K562 (cell line): ENCODE measurements at regions not wholly inside any gene's neighbourhood (a gene's known extent, or its start where the extent isn't known, plus 50 kb on each side); places are given as distances from the start of the nearest gene placed in this dataset.

Experiments used
- DDX20 ChIP-seq: fragments of 450-650 bp; IDR thresholded peaks from 2 replicates; pipeline ENCODE4 v1.6.1; 2016; ENCODE audit warnings: missing genetic modification characterization, low read depth, mild to moderate bottlenecking, missing compliant biosample characterization, moderate library complexity
- MEF2D ChIP-seq: conservative IDR thresholded peaks from 2 replicates; pipeline ENCODE4 v1.6.1; 2016; ENCODE audit warnings: low read depth, missing genetic modification characterization, missing compliant biosample characterization
- PCBP2 ChIP-seq: fragments of 200-400 bp; formaldehyde crosslinking; IDR thresholded peaks from 2 replicates; pipeline ENCODE4 v1.6.1; 2018; ENCODE audit warnings: low read length, low read depth, mild to moderate bottlenecking, moderate library complexity; ENCODE audit not compliant: poor library complexity, severe bottlenecking
- ZBTB17 ChIP-seq: fragments of 450-650 bp; formaldehyde crosslinking; IDR thresholded peaks from 2 replicates; pipeline ENCODE4 v1.4.0; 2020; ENCODE audit warnings: mild to moderate bottlenecking
- ZZZ3 ChIP-seq: fragments of 450-650 bp; IDR thresholded peaks from 2 replicates; pipeline ENCODE4 v1.6.1; 2016; ENCODE audit warnings: antibody characterized with exemption, mild to moderate bottlenecking, moderate library complexity

DNA sequence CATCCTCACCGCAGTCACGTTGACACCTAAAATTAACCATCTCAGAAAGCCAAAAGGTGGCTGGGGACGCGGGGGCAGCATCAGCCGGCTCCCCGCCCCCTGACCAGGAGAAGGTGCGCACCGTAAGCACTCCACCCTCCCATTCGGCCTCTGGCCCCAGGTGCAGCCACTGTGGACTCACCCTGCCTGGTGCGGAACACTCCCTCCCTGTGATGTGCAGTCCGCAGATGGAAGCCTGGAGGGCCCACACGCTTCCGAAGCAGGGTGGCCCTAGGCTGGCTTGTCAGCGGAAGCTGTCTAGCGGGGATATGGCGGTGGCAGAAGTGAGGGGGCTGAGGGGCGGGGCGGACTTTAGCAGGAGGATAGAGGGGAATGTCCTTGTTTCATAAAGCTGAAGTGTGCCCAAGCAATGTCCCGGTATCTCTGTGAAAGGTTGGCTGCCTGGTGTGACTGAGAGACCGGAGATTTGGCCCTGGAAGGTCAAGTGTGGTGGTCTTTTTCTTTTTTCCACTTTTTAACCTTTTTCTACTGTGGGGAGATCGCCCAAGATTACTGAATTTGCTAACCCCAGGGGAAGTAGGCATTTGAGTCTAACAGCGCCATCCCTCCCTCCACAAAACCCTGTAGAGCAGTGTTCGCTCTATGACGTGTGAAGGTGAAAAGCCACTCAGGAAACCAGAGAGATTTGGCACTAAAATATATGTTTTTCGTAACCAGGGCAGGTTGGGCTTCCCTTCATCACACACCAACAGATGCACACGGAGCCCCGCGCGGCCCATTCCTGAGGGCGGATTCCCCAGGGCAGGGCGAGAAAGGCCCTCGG lies 74.7 kb downstream of the CXCL12 start:
- no peak for TF ChIP-seq ZZZ3
- TF ChIP-seq DDX20 (tag), result no peak
- TF ChIP-seq PCBP2, result no peak
- TF ChIP-seq ZBTB17 (CRISPR knock-in tag), result no peak
- no peak for TF ChIP-seq MEF2D (tag)
